GM12878 (cell line): ENCODE measurements at regions not wholly inside any gene's neighbourhood (a gene's known extent, or its start where the extent isn't known, plus 50 kb on each side); places are given as distances from the start of the nearest gene placed in this dataset.

Experiments used
- ATAC-seq: fragments of 200-7000 bp; cut with Tn5 transposase; 3 replicates; pipeline ENCODE4 v1.9.1; 2020; ENCODE audit warnings: mild to moderate bottlenecking, moderate library complexity
- BruUV-seq: library from RNA; stranded (reverse); fragments of 400-500 nt; replicated peaks from 2 replicates; lab custom pipeline; 2021; lab: Mats Ljungman, UMichigan
- CTCF ChIA-PET: fragments of 300-600 bp; sonication (Branson Sonifier 250); formaldehyde crosslinking; extraction: SDS; loops from one replicate; lab custom pipeline; 2021; ENCODE audit warnings: inconsistent platforms; lab: Yijun Ruan, JAX
- POLR2A ChIA-PET: fragments of 350-600 bp; formaldehyde crosslinking; extraction: SDS; loops from one replicate; lab custom pipeline; 2021; ENCODE audit warnings: inconsistent platforms; lab: Charles Lee
- RAD21 ChIA-PET: fragments of 300-600 bp; sonication (Branson Sonifier 250); formaldehyde crosslinking; loops from one replicate; lab custom pipeline; 2023; ENCODE audit warnings: antibody characterized with exemption; ENCODE audit not compliant: unreplicated experiment; lab: Charles Lee
- SMC1A ChIA-PET: fragments of 300-600 bp; sonication (Branson Sonifier 250); formaldehyde crosslinking; loops from one replicate; lab custom pipeline; 2023; ENCODE audit not compliant: unreplicated experiment, uncharacterized antibody; lab: Charles Lee
- DNase-seq: peaks from one replicate; pipeline ENCODE4 v3.0.0-alpha.2; 2011; ENCODE audit warnings: low read depth, low spot score
- FAIRE-seq: peaks from 3 replicates; lab custom pipeline; 2011; peaks lifted over from hg19 to GRCh38; lab: Jason Lieb, UNC
- H2AFZ ChIP-seq: 2 replicates; pipeline ENCODE4 v1.6.0; 2011; ENCODE audit warnings: low read depth, low read length, control low read depth; ENCODE audit not compliant: control insufficient read depth
- H3K27ac ChIP-seq: 2 replicates; pipeline ENCODE4 v1.5.1; 2011; ENCODE audit warnings: control low read depth; ENCODE audit not compliant: control insufficient read depth, insufficient read depth
- H3K27me3 ChIP-seq, 2 experiments: replicated peaks in 1 of 2; 2 replicates each; pipeline versions ENCODE4 v1.6.0 to v1.6.1; 2011; ENCODE audit warnings: low read length in 1 of 2; ENCODE audit not compliant: control insufficient read depth in 2 of 2, insufficient read depth in 2 of 2
- H3K36me3 ChIP-seq, 2 experiments: 2 replicates each; pipeline ENCODE4 v1.5.1; 2011; ENCODE audit warnings: low read length in 1 of 2; ENCODE audit not compliant: control insufficient read depth in 2 of 2, insufficient read depth in 2 of 2
- H3K4me1 ChIP-seq: 2 replicates; pipeline ENCODE4 v1.6.1; 2011; ENCODE audit warnings: mild to moderate bottlenecking, low read length, moderate library complexity, mixed read lengths; ENCODE audit not compliant: control insufficient read depth, insufficient read depth
- H3K4me2 ChIP-seq: 2 replicates; pipeline ENCODE4 v1.6.0; 2011; ENCODE audit warnings: control low read depth; ENCODE audit not compliant: control insufficient read depth, insufficient read depth
- H3K4me3 ChIP-seq: fragments of 200-600 bp; sonication (generic); 2 replicates; pipeline ENCODE4 v1.5.1; 2016
- H3K79me2 ChIP-seq: 2 replicates; pipeline ENCODE4 v1.6.0; 2011; ENCODE audit warnings: low read length; ENCODE audit not compliant: control insufficient read depth, insufficient read depth
- H3K9ac ChIP-seq: 2 replicates; pipeline ENCODE4 v1.8.0; 2011; ENCODE audit warnings: low read length, control low read depth, mixed read lengths; ENCODE audit not compliant: control insufficient read depth, insufficient read depth
- H3K9me3 ChIP-seq: replicated peaks from 3 replicates; pipeline ENCODE4 v1.5.1; 2011; ENCODE audit warnings: mild to moderate bottlenecking, low read length; ENCODE audit not compliant: control insufficient read depth, insufficient read depth
- H4K20me1 ChIP-seq: 2 replicates; pipeline ENCODE4 v1.6.0; 2011; ENCODE audit not compliant: control insufficient read depth, insufficient read depth
- ATF3 ChIP-seq: IDR thresholded peaks from 2 replicates; pipeline ENCODE4 v1.6.1; 2011; ENCODE audit warnings: low read depth, mild to moderate bottlenecking, low read length, moderate library complexity, borderline replicate concordance; ENCODE audit errors: extremely low read depth
- EED ChIP-seq: sonication (generic); IDR thresholded peaks from 2 replicates; pipeline ENCODE4 v1.6.1; 2016; ENCODE audit warnings: antibody characterized with exemption, low read depth
- HDAC6 ChIP-seq: fragments of 200-600 bp; sonication (generic); IDR thresholded peaks from one replicate; pipeline ENCODE4 v1.8.0; 2017; ENCODE audit warnings: antibody characterized with exemption; ENCODE audit not compliant: unreplicated experiment
- RCOR1 ChIP-seq: conservative IDR thresholded peaks from 2 replicates; pipeline ENCODE4 v1.6.1; 2012; ENCODE audit warnings: low read depth, low read length, improper control_type of control experiment
- REST ChIP-seq: IDR thresholded peaks from 2 replicates; pipeline ENCODE4 v1.6.1; 2012; ENCODE audit warnings: mild to moderate bottlenecking, low read depth, low read length
- TCF12 ChIP-seq: IDR thresholded peaks from 2 replicates; pipeline ENCODE4 v1.6.1; 2011; ENCODE audit warnings: low read depth, mild to moderate bottlenecking, low read length
- WGBS: methylation state at CpG from one replicate; pipeline ENCODE4 v1.1.6; 2016; ENCODE audit warnings: low lambda C conversion rate; ENCODE audit not compliant: insufficient replicate concordance, insufficient coverage; ENCODE audit errors: missing lambda C conversion rate; 5-methylcytosine and 5-hydroxymethylcytosine counted together
- in situ Hi-C: fragments of 300-500 bp; cut with MboI; formaldehyde crosslinking; loops from 9 replicates; pipeline ENCODE4 v1.14.3; 2018; ENCODE audit warnings: mixed read lengths
- intact Hi-C: fragments of 100-400 bp; cut with micrococcal nuclease; formaldehyde crosslinking; loops from one replicate; pipeline ENCODE4 v1.14.2; 2022; ENCODE audit not compliant: unreplicated experiment

GRCh38 chr13:89324582-89324981, 1653.4 kb downstream of the SLITRK5 start (continued):
- no peak for TF ChIP-seq ATF3
- TF ChIP-seq TCF12 = no peak
- TF ChIP-seq HDAC6 = no peak

GRCh38 chr13:89343165-89343564, 1672.0 kb downstream of the SLITRK5 start:
- FAIRE-seq (no peak), DNase-seq (no peak), ATAC-seq (no peak)
- 0% methylated on average over 1 of the region's 1 CpG for WGBS
- intact Hi-C loops = no loop called here
- Histone ChIP-seq H3K27me3 (no peaks in the 10 kb centered on the region), H3K36me3 (no peaks in the 10 kb centered on the region), H2AFZ (no peak overlapping the region), H3K4me1 (no peaks in the 10 kb centered on the region), H4K20me1 (no peaks in the 10 kb centered on the region), H3K4me2 (no peak overlapping the region), H3K9me3 (no peaks in the 10 kb centered on the region), H3K27ac (no peak overlapping the region), H3K79me2 (no peaks in the 10 kb centered on the region), H3K9ac (no peak overlapping the region), H3K4me3 (no peak overlapping the region)
- no TSS peak for BruUV-seq
- in situ Hi-C loops = no loop called here
- ChIA-PET SMC1A (no interaction called here), RAD21 (no interaction called here), POLR2A (no interaction called here), CTCF (no interaction called here)
- no peak for TF ChIP-seq EED
- TF ChIP-seq RCOR1 = no peak
- no peak for TF ChIP-seq REST
